GM19395 (cell line): ENCODE measurements at regions not wholly inside any gene's neighbourhood (a gene's known extent, or its start where the extent isn't known, plus 50 kb on each side); places are given as distances from the start of the nearest gene placed in this dataset.
"Not testable (repeated sequence)": the region's sequence is repeated elsewhere in the genome, so short reads cannot be mapped to it uniquely, and the experiment has no call there.

Source experiments
- ATAC-seq: cut with Tn5 transposase; IDR thresholded peaks from one replicate; pipeline ENCODE4 v1.9.1; 2021; ENCODE audit warnings: mild to moderate bottlenecking, moderate library complexity; ENCODE audit not compliant: unreplicated experiment

DNA sequence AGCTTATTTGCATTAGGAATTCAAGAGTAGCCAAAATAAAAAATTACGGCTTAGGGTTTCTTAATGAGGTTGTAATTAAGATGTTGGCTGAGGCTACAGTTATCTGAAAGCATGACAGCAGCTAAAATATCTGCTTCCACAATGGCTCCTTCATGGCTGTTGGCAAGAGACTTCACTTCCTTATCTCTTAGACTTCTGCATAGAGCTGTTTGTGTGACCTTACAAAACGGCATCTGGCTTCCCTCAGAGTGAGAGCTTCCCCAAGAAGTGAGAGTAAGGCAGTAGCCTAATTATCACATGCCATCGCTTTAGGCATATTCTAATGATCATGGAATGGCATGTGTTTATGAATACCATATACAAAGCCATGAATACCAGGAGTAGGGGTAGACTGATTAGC, 57.6 kb downstream of the CCDC59 start:
- no peak for ATAC-seq

GRCh38 chr12:82299319-82300025, 58.7 kb downstream of the CCDC59 start:
- no peak for ATAC-seq

- ATAC-seq: no peak
Observed at GRCh38 chr12:82290415-82290814, 67.8 kb downstream of the CCDC59 start.

DNA sequence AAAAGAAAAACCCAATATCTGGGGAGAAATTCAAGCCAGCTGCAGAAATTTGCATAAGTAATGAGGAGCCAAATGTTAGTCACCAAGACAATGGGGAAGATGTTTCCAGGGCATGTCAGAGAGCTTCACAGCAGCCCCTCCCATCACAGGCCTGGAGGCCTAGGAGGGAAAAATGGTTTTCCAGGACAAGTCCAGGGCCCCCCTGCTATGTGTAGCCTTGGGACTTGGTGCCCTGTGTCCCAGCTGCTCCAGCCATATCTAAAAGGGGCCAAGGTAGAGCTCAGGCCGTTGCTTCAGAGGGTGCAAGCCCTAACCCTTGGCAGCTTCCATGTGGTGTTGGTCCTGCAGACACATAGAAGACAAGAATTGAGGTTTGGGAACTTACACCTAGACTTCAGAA, 76.9 kb downstream of the CCDC59 start:
- not testable (repeated sequence) for ATAC-seq

DNA sequence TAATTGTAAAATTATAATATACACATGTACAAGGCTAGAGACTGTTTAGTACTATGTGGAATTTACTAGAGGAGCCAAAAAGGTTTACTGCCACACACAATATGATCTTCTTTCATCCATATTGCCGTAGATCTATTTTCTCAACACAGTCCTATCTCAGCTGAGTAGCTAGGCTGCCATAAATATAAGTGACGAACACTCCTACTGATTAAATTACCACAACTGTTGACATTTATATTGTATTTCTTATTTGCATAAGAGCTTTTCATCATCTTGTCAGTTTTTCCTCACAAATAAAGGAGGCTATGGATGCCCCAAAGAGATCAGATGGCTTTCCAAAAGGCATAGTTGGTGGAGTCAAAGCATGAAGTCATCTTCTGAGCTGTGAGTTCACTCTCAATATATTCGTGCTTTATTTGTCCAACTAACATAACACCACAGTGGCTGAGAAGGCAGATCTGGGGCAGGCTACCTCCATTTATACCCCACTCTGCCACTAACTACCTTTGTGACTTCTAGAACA, 78.6 kb downstream of the CCDC59 start:
- no peak for ATAC-seq

GRCh38 chr12:82277582-82277981, 80.6 kb downstream of the CCDC59 start:
- no peak for ATAC-seq

DNA sequence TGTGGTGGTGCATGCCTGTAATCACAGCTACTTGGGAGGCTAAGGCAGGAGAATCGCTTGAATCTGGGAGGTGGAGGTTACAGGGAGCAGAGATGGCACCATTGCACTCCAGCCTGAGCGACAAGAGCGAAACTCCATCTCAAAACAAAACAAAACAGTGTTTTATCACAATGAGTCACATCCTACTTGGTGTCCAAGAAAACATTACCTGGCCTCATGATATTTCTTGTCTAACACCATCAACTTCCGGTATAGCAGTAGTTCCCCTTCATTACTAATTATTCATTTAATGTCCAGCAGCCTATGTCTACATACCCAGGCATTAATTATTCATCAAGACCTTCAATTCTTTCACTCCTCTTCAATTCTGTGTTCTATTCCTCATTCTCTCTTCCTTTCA, 115.5 kb downstream of the CCDC59 start:
- no peak for ATAC-seq

GRCh38 chr12:82225871-82226270, 132.3 kb downstream of the CCDC59 start:
- ATAC-seq: no peak

- ATAC-seq: no peak
Observed at GRCh38 chr12:82223426-82223825, 134.8 kb downstream of the CCDC59 start.

DNA sequence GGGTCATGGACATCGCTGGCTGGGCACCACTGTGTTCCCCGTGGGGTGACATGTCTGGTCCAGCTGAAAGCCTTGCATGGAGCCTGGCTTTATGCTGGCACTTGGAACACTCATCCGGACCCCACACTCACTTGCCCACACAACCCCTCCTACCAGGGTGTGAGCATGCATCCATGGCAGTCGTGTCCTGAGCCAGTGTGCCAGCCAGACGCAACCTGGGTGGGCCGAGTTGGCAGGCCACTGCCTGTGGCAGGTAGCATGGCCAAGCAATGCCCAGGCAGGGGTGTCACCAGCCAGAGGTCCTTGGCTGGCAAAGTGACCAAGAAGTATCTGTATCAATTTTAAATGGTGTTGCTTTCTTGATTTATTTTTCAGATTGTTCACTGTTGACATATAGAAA, 141.7 kb downstream of the CCDC59 start:
- ATAC-seq: no peak

GRCh38 chr12:82213761-82214160, 144.4 kb downstream of the CCDC59 start:
- no peak for ATAC-seq

DNA sequence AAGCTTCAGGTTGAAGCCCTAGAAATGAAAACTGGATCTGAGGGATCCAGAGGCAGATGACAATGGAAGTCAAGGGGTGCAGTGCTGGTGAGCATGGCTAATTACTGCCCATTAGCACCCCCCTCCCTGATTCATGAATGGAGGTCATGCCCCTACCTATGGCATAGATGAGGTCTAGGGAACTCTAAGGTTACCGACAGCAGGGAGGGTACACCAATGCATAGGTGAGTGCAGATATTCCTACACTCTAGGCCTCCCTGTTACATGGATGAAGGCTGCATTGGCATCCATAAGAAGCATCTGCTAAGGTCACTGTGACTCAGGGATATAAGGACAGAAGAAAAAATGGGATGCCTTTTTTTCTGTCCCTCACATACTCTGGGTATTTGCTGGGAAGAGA, 147.3 kb downstream of the CCDC59 start:
- ATAC-seq: no peak

- no peak for ATAC-seq
Observed at GRCh38 chr12:82209533-82209932, 148.7 kb downstream of the CCDC59 start.

DNA sequence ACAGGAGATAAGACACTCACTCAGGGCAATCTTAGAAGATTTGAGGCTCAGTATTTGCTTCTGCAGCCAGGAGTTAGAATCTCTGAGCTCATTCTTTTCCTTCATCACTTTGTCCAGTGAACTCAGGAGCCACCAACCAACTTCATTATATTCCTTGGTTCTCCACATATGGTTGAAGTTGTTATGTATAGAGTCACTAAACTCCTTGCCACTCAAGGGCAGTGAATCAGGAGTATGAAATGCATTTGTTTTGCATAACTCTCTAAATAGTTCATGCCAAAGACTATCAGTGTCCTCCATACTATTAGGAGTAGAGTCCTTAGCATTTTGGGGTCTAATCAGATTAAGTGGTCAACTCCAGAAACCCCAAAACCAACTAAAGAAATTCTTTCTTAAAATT, 150.6 kb downstream of the CCDC59 start:
- ATAC-seq: no peak

DNA sequence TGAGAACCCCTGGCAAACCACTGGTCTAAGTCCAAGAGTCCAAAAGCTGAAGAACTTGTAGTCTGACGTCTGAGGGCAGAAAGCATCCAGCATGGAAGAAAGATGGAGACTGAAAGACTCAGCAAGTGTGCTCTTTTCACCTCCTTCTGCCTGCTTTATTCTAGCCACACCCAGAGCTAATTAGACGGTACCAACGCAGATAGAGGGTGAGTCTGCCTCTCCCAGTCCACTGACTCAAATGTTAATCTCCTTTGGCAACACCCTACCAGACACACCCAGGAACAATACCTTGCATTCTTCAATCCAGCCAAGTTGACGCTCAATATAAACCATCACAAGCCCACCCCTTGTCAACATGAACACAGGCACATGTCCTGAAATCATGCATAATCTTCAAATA, 155.1 kb downstream of the CCDC59 start:
- ATAC-seq: no peak

- no peak for ATAC-seq
Observed at GRCh38 chr12:82187595-82187994, 170.6 kb downstream of the CCDC59 start.

GRCh38 chr12:82187011-82187410, 171.2 kb downstream of the CCDC59 start:
- ATAC-seq: no peak

GRCh38 chr12:82186282-82186681, 171.9 kb downstream of the CCDC59 start:
- no peak for ATAC-seq

- ATAC-seq: no peak
Observed at GRCh38 chr12:82184844-82185243, 173.3 kb downstream of the CCDC59 start.

DNA sequence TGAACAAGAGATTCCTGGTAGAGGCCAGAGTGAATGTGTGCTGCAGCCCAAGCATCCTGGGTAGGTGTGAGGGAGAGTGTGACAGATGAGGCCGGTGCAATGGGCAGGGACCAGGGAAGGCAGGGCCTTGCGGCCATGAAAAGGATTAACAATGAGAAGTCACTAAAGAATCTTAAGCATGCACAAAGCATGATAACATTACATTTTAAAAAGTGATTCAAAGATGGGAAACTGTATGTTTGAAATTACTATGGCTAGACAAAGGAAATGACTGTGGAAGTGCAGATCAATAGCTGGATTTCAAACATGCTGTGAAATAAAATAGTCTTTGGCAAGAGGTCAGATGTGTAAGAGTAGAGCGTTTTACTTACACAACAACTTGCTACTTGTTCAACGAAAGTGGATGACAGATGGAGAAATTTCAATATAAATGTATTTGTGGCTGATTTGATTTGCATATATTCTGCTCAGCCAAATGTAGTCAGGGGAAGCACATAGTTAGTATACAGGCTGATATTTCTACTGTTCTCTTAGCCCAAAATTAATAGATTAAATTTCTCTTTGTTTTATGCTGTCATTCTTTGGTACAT, 175.5 kb downstream of the CCDC59 start:
- no peak for ATAC-seq

DNA sequence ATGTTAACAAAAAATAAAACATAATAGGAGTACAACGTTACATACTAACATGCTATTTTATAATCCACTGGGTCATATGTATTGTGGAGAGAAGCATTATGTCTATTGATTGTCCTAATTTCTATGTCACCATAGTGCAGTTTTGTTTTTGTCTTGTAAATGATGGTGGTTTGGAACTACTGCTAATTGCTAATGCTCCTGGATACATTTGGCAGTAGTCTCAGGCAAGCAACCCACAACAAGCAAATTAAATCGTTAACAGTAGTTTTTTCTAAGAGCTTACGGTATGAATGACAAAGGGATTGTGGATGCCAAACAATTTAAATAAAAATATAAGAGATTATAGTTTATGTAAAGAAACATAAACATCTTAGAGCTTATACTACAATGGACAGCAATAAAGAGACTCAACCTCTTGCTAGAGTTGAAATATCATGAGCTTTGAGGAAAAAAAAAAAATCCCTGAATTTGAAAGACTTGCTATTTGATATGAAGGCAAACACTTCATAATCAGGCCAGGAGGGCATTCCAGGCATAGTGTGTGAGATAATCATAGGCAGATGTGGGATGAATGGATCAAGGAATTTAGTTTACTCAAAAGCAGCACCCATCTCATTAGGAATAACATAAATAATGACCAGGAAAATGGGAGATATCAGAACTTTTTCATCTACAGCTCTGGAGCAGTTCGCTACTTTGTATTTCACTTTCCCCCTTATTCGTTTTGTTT, 181.3 kb downstream of the CCDC59 start:
- no peak for ATAC-seq

GRCh38 chr12:82176026-82176425, 182.2 kb downstream of the CCDC59 start:
- no peak for ATAC-seq
